Spinal cord (tissue), 9 donors: ENCODE measurements at regions not wholly inside any gene's neighbourhood (a gene's known extent, or its start where the extent isn't known, plus 50 kb on each side); places are given as distances from the start of the nearest gene placed in this dataset.

Experiments used
- DNase-seq, 6 donors: peaks; one replicate each; pipeline versions ENCODE4 v3.0.0 to v3.0.0-alpha.2; 2013 to 2015; ENCODE audit warnings: low spot score in 6 of 6, low read depth in 4 of 6
- H3K27ac ChIP-seq: one replicate; pipeline ENCODE4 v1.5.1; 2013; ENCODE audit warnings: low read depth, low read length, control low read depth
- H3K27me3 ChIP-seq: one replicate; pipeline ENCODE4 v1.6.1; 2013; ENCODE audit warnings: low read length; ENCODE audit not compliant: control insufficient read depth, insufficient read depth
- H3K36me3 ChIP-seq: one replicate; pipeline ENCODE4 v1.6.1; 2013; ENCODE audit warnings: low read length; ENCODE audit not compliant: control insufficient read depth, insufficient read depth
- H3K4me1 ChIP-seq: one replicate; pipeline ENCODE4 v1.6.1; 2013; ENCODE audit warnings: low read length; ENCODE audit not compliant: control insufficient read depth, insufficient read depth
- H3K4me3 ChIP-seq: one replicate; pipeline ENCODE4 v1.5.1; 2013; ENCODE audit warnings: low read depth, low read length, control low read depth
- H3K9me3 ChIP-seq: one replicate; pipeline ENCODE4 v1.6.1; 2013; ENCODE audit warnings: low read length; ENCODE audit not compliant: control insufficient read depth, insufficient read depth
- WGBS: methylation state at CpG from one replicate; pipeline ENCODE4 v1.1.5; 2013; ENCODE audit warnings: missing lambda C conversion rate; ENCODE audit not compliant: insufficient coverage; 5-methylcytosine and 5-hydroxymethylcytosine counted together
- donor health status: healthy.

DNA sequence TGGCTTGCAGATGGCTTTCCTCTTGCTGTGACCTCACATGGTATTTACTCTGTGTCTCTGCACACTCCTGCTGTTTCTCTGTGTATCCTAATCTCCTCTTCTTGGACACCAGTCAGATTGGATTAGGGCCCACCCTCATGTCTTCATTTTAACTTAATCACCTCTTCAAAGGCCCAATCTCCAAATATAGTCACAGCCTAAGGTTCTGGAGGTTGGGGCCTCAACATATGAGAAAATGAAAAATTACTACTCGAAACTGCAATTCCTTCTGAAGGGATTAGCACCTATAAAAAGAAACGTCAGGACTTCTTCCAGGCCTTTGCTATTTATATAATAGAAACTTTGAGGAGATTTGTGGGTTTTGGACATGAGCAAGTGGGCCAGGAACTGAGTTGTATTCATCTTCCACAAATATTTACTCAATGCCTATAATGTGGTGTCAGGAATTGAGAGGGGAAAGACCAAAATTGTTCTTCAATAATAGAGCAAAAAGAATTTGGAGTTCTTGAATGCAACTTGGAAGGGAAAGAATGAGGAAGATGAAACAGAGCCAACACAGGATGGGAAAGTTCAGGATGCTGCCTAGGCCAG, 270.0 kb upstream of the FN1 start:
- WGBS: no CpG with 5 or more reads among the region's 2 CpGs
- Histone ChIP-seq H3K27ac (no peak overlapping the region), H3K27me3 (no peaks in the 10 kb centered on the region), H3K4me3 (no peak overlapping the region), H3K4me1 (no peaks in the 10 kb centered on the region), H3K36me3 (no peaks in the 10 kb centered on the region), H3K9me3 (no peaks in the 10 kb centered on the region)
- DNase-seq: no peak

DNA sequence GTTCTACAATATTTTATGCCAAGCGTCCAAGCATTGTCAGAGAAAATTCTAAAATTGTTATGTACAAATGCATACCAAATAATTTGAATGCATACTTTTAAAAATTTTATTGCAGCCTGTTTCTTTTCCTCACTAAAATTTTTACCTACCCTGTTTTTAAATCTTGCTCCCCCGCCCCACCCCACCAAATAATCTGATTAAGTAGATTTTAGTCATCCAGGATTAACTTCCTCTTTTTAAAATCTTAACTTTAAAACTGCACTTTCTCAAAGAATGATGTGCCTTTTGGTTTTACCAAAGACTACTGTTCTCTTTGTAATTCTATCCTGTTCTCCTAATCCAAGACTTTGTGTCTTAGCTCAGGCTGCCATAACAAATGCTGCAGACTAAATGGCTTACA, 269.4 kb upstream of the FN1 start:
- no peak for DNase-seq
- H3K36me3 ChIP-seq: no peaks in the 10 kb centered on the region
- H3K27ac ChIP-seq: no peak overlapping the region
- H3K9me3 ChIP-seq: no peaks in the 10 kb centered on the region
- no peak overlapping the region for H3K4me3 ChIP-seq
- no CpG with 5 or more reads among the region's 2 CpGs for WGBS
- H3K27me3 ChIP-seq: no peaks in the 10 kb centered on the region
- H3K4me1 ChIP-seq: no peaks in the 10 kb centered on the region

DNA sequence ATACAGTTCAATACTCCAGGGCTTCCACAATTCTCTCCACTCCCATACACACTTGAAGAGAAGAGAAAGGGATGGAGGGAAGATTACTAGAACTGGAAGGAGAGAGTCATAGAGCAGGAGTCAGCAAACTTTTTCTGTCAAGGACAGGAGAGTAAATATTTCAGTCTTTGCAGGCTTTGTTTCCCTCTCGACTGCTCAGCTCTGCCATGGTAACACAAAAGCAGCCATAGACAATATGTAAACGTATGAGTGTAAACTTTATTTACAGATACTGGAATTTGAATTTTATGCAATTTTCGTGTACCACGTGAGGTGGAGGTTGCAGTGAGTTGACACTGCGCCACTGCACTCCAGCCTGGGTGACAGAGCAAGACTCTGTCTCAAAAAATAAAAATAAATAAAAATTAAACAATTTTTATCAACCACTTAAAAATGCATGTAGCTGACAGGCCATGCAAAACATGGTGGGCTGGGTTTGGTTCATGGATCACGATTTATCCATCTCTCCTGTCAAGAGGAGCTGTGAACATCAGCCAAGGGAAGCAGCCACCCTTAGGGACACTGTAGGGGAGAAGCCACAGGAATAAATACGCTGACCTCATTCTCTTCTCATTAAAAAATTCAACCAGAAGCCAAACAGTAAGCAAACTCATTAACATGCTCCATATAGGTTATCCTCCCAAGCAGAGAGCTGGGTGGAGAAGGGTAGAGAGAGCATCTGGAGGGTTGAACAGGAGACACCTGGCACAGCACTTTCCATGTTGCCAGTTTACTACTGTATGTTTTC, 266.4 kb upstream of the FN1 start:
- H3K36me3 ChIP-seq: no peaks in the 10 kb centered on the region
- no peak for DNase-seq
- WGBS: 0% methylated on average over 1 of the region's 7 CpGs
- no peaks in the 10 kb centered on the region for H3K27me3 ChIP-seq
- no peaks in the 10 kb centered on the region for H3K4me1 ChIP-seq
- H3K27ac ChIP-seq: no peak overlapping the region
- H3K4me3 ChIP-seq: no peak overlapping the region
- H3K9me3 ChIP-seq: no peaks in the 10 kb centered on the region

DNA sequence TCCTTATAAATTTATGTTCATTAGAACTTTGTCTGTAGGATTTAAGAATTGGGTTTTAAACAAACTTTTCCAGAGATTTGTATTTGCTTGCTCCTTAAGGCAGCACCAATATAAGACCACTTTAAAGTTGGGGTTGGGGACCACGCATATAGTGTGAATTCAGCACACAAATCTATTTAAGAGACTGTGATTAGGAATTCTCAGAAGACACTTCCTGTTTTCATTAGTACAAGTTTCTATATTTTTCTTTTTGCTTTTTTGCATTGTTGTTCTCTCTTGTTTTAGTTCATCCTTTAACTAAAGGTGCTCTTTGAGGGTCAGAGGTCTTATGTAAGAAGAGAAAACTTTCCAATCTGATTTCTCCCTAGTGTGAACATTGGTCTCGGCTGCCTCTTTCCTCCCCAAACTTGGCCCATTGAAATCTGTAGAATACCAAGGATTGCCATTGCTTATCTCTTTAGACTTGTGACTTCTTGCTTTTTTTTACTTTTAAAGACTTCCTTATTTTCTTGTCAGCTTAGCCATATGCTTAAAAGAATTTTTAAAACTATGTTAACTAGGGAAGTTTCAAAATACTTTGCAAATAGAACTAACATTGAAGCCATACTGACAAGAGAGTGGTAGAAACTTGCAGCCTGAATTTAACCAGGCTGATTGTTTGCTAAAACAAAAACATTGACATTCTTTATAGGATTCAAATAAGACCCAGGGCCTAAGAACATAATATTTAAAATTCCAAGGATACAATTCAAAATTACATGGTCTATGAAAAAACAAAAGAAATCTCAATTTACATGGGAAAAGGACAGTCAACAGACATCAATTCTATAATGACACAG, 264.1 kb upstream of the FN1 start:
- H3K27me3 ChIP-seq: no peaks in the 10 kb centered on the region
- WGBS: no CpG with 5 or more reads among the region's 2 CpGs
- no peak overlapping the region for H3K27ac ChIP-seq

DNA sequence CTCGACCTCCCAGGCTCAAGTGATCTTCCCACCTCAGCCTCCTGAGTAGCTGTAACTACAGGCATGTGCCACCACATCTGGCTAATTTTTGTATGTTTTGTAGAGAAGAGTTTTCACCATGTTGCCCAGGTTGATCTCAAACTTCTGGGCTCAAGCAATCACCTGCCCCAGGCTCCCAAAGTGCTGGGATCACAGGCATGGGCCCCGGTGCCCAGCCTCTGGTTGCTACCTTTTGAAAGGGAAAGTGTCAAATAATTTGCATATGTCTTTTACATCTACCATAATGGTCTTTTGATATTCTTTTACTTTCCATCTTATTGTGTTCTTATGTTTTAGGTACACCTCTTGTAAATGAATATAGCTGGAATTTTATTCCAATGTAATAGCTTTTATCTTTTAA, 263.1 kb upstream of the FN1 start:
- no peak overlapping the region for H3K27ac ChIP-seq
- H3K4me3 ChIP-seq: no peak overlapping the region
- H3K4me1 ChIP-seq: no peaks in the 10 kb centered on the region
- H3K9me3 ChIP-seq: no peaks in the 10 kb centered on the region
- WGBS: no CpG with 5 or more reads among the region's 2 CpGs
- no peaks in the 10 kb centered on the region for H3K36me3 ChIP-seq
- H3K27me3 ChIP-seq: no peaks in the 10 kb centered on the region
- no peak for DNase-seq

More for the DNA sequence above, 264.1 kb upstream of the FN1 start:
- Histone ChIP-seq H3K36me3 (no peaks in the 10 kb centered on the region), H3K4me1 (no peaks in the 10 kb centered on the region), H3K9me3 (no peaks in the 10 kb centered on the region), H3K4me3 (no peak overlapping the region)
- DNase-seq: no peak

DNA sequence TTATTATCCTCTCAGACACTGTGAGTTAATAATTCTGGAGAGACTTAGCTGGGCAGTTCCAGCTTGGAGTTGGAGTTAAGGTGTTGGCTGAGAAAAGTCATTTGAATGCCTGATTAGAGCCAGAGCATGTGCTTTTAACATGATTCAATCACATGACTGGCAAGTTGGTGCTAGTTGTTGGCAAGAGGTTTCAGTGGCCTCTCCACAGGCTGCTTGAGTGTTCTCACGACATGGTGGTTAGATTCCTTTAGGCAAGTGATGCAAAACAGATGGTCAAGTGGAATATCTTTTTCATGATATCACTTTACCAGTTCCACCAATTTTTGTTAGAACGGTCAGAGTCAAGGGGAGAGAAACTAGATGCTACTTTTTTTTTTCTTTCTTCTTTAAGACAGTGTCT, 262.7 kb upstream of the FN1 start:
- no peaks in the 10 kb centered on the region for H3K4me1 ChIP-seq
- WGBS: no CpG with 5 or more reads among the region's 2 CpGs
- DNase-seq: no peak
- H3K27me3 ChIP-seq: no peaks in the 10 kb centered on the region
- H3K9me3 ChIP-seq: no peaks in the 10 kb centered on the region
- no peak overlapping the region for H3K4me3 ChIP-seq
- H3K36me3 ChIP-seq: no peaks in the 10 kb centered on the region
- H3K27ac ChIP-seq: no peak overlapping the region

DNA sequence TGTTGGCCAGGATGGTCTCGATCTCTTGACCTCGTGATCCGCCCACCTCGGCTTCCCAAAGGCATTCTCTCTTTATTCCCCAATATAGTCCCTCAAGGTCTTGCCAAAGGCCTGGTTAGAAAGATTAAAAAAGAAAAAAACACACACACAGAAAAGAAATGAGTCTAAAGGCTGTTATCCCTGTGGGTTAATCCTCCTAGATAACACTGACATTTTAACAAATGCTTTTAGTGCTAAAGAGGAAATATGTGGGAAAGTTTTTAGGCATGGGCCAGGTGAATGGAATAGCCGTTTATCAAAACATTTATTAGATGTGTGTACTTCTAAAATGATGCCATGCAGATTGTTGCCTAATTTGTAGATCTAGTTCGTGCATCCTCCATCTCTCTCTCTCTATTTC, 261.6 kb upstream of the FN1 start:
- Histone ChIP-seq H3K36me3 (no peaks in the 10 kb centered on the region), H3K4me3 (no peak overlapping the region), H3K27ac (no peak overlapping the region), H3K27me3 (no peaks in the 10 kb centered on the region), H3K9me3 (no peaks in the 10 kb centered on the region), H3K4me1 (no peaks in the 10 kb centered on the region)
- no peak for DNase-seq
- WGBS: no CpG with 5 or more reads among the region's 6 CpGs

DNA sequence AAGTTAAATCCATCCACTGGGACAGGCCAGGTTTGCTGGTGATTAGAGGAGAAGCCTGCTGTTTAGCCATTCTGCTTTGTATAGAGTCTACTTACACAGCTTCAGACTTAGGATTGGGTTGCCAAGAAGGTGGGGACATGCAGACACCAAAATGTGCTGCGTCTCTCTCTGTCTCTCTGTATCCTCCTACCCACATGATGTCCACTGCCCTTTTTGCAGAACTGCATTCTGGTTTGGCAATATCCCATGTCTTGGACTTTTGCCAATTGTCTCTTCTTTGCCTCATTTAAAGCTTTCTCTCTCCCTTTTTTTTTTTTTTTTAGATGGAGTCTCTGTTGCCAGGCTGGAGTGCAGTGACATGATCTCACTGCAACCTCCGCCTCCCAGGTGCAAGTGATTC, 261.1 kb upstream of the FN1 start:
- WGBS: 100% methylated on average over 1 of the region's 2 CpGs
- DNase-seq: no peak
- Histone ChIP-seq H3K36me3 (no peaks in the 10 kb centered on the region), H3K9me3 (no peaks in the 10 kb centered on the region), H3K4me1 (no peaks in the 10 kb centered on the region), H3K4me3 (no peak overlapping the region), H3K27ac (no peak overlapping the region), H3K27me3 (no peaks in the 10 kb centered on the region)

DNA sequence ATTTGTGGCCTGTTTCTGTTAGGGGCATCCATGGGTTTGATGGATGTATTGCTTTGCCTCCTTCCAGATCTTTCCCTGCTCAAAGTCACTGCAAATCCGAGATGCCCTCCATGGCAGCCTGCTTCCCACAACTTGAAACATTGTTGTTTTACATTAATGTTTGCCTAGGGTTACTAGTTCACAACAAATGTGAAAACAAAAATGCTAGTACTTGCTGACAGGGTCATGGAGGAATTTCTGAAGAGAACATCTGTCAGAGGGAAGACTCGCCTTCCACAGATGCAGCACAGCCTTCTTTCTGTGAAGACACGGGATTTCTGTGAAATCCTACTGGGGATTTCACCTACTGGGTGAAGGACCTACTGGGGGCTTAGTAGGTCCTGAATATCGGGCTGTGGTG, 260.0 kb upstream of the FN1 start:
- no peaks in the 10 kb centered on the region for H3K27me3 ChIP-seq
- no peak overlapping the region for H3K27ac ChIP-seq
- no peaks in the 10 kb centered on the region for H3K9me3 ChIP-seq
- no peak for DNase-seq
- H3K4me3 ChIP-seq: no peak overlapping the region
- 100% methylated on average over 1 of the region's 4 CpGs for WGBS
- H3K4me1 ChIP-seq: no peaks in the 10 kb centered on the region
- H3K36me3 ChIP-seq: no peaks in the 10 kb centered on the region
